ENCODE measurements at regions not wholly inside any gene's neighbourhood (a gene's known extent, or its start where the extent isn't known, plus 50 kb on each side); places are given as distances from the start of the nearest gene placed in this dataset.

- DNase-seq: no peak
Observed at GRCh38 chr6:1516742-1517520, 92.8 kb upstream of the FOXC1 start.

GRCh38 chr6:1518855-1519254 is 90.9 kb upstream of the FOXC1 start:
- DNase-seq: no peak

GRCh38 chr6:1519597-1519996 is 90.1 kb upstream of the FOXC1 start:
- no peak for DNase-seq

- no peak for DNase-seq
Observed at GRCh38 chr6:1522779-1523178, 86.9 kb upstream of the FOXC1 start.

GRCh38 chr6:1524040-1524480 is 85.7 kb upstream of the FOXC1 start:
- DNase-seq: peak in 1 of 2 experiments; percentile 4

- no peak for DNase-seq
Observed at GRCh38 chr6:1525364-1526038, 84.2 kb upstream of the FOXC1 start.

- DNase-seq: no peak
Observed at GRCh38 chr6:1526398-1527072, 83.2 kb upstream of the FOXC1 start.

GRCh38 chr6:1527073-1527457 is 82.7 kb upstream of the FOXC1 start:
- DNase-seq: peak; percentile 5 to 65

GRCh38 chr6:1535295-1535694 is 74.4 kb upstream of the FOXC1 start:
- no peak for DNase-seq

GRCh38 chr6:1536526-1537429 is 72.9 kb upstream of the FOXC1 start:
- no peak for DNase-seq

- DNase-seq: no peak
Observed at GRCh38 chr6:1538369-1538768, 71.3 kb upstream of the FOXC1 start.

- DNase-seq: no peak
Observed at GRCh38 chr6:1538810-1539478, 70.8 kb upstream of the FOXC1 start.

GRCh38 chr6:1540864-1541521 is 68.7 kb upstream of the FOXC1 start:
- DNase-seq: no peak

- DNase-seq: no peak
Observed at GRCh38 chr6:1542335-1542734, 67.4 kb upstream of the FOXC1 start.

- DNase-seq: no peak
Observed at GRCh38 chr6:1542764-1543163, 67.0 kb upstream of the FOXC1 start.

- no peak for DNase-seq
Observed at GRCh38 chr6:1544000-1544399, 65.7 kb upstream of the FOXC1 start.

- no peak for DNase-seq
Observed at GRCh38 chr6:1544603-1545002, 65.1 kb upstream of the FOXC1 start.

- DNase-seq: no peak
Observed at GRCh38 chr6:1545654-1546053, 64.1 kb upstream of the FOXC1 start.

- DNase-seq: no peak
Observed at GRCh38 chr6:1547785-1548184, 61.9 kb upstream of the FOXC1 start.

GRCh38 chr6:1551249-1551648 is 58.5 kb upstream of the FOXC1 start:
- DNase-seq: no peak

- peak in 1 of 2 experiments; percentile 27 for DNase-seq
Observed at GRCh38 chr6:1552296-1552761, 57.4 kb upstream of the FOXC1 start.
